ENCODE measurements at regions not wholly inside any gene's neighbourhood (a gene's known extent, or its start where the extent isn't known, plus 50 kb on each side); places are given as distances from the start of the nearest gene placed in this dataset.

GRCh38 chr13:106371024-106371423 lies 164.4 kb downstream of the EFNB2 start:
- TF ChIP-seq, protein P1, sequence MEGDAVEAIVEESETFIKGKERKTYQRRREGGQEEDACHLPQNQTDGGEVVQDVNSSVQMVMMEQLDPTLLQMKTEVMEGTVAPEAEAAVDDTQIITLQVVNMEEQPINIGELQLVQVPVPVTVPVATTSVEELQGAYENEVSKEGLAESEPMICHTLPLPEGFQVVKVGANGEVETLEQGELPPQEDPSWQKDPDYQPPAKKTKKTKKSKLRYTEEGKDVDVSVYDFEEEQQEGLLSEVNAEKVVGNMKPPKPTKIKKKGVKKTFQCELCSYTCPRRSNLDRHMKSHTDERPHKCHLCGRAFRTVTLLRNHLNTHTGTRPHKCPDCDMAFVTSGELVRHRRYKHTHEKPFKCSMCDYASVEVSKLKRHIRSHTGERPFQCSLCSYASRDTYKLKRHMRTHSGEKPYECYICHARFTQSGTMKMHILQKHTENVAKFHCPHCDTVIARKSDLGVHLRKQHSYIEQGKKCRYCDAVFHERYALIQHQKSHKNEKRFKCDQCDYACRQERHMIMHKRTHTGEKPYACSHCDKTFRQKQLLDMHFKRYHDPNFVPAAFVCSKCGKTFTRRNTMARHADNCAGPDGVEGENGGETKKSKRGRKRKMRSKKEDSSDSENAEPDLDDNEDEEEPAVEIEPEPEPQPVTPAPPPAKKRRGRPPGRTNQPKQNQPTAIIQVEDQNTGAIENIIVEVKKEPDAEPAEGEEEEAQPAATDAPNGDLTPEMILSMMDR (IDR thresholded peaks at IDR 0.05), result no peak
- TF ChIP-seq POLR2A (IDR thresholded peaks at IDR 0.05), result no peak
